Fibroblast of lung (primary cell): ENCODE measurements at regions not wholly inside any gene's neighbourhood (a gene's known extent, or its start where the extent isn't known, plus 50 kb on each side); places are given as distances from the start of the nearest gene placed in this dataset.

ENCODE experiments used
- DNase-seq, 2 donors: peaks; one replicate each; pipeline versions ENCODE4 v3.0.0 to v3.0.0-alpha.2; 2010; ENCODE audit warnings: low read depth in 2 of 2
- H2AFZ ChIP-seq: 2 replicates; pipeline ENCODE4 v1.5.1; 2012; ENCODE audit warnings: low read length, control low read depth, inconsistent platforms
- H3K27ac ChIP-seq: 2 replicates; pipeline ENCODE4 v1.5.1; 2011; ENCODE audit warnings: low read length, control low read depth; ENCODE audit not compliant: insufficient read depth
- H3K27me3 ChIP-seq: 2 replicates; pipeline ENCODE4 v1.5.1; 2011; ENCODE audit warnings: mild to moderate bottlenecking, low read length; ENCODE audit not compliant: control insufficient read depth, insufficient read depth
- H3K36me3 ChIP-seq: 2 replicates; pipeline ENCODE4 v1.5.1; 2011; ENCODE audit warnings: low read length; ENCODE audit not compliant: control insufficient read depth, insufficient read depth
- H3K4me1 ChIP-seq: 2 replicates; pipeline ENCODE4 v1.5.1; 2011; ENCODE audit warnings: low read length; ENCODE audit not compliant: control insufficient read depth, insufficient read depth; ENCODE audit errors: extremely low read depth
- H3K4me2 ChIP-seq: 2 replicates; pipeline ENCODE4 v1.5.1; 2011; ENCODE audit warnings: low read length, control low read depth; ENCODE audit not compliant: insufficient read depth; ENCODE audit errors: extremely low read depth
- H3K4me3 ChIP-seq, 4 experiments: fragments of 200-600 bp in 1 of 4; sonication (generic) in 1 of 4; replicated peaks in 1 of 4; 2 replicates each; pipeline ENCODE4 v1.5.1; 2011 to 2016; ENCODE audit warnings: low read length in 4 of 4, low read depth in 3 of 4, mild to moderate bottlenecking in 3 of 4, control low read depth in 2 of 4, inconsistent platforms in 1 of 4, mixed read lengths in 1 of 4; ENCODE audit not compliant: insufficient read depth in 1 of 4; ENCODE audit errors: control extremely low read depth in 1 of 4
- H3K79me2 ChIP-seq: 2 replicates; pipeline ENCODE4 v1.5.1; 2012; ENCODE audit warnings: mild to moderate bottlenecking, low read length, inconsistent platforms; ENCODE audit not compliant: control insufficient read depth, insufficient read depth
- H3K9ac ChIP-seq: 2 replicates; pipeline ENCODE4 v1.5.1; 2011; ENCODE audit warnings: mild to moderate bottlenecking, low read length, control low read depth; ENCODE audit not compliant: insufficient read depth
- H3K9me3 ChIP-seq: 2 replicates; pipeline ENCODE4 v1.5.1; 2012; ENCODE audit warnings: low read depth, low read length; ENCODE audit not compliant: control insufficient read depth, insufficient read depth
- H4K20me1 ChIP-seq: 2 replicates; pipeline ENCODE4 v1.5.1; 2011; ENCODE audit warnings: low read length; ENCODE audit not compliant: control insufficient read depth, insufficient read depth; ENCODE audit errors: extremely low read depth
- EZH2 ChIP-seq: IDR thresholded peaks from 2 replicates; pipeline ENCODE4 v1.5.1; 2012; ENCODE audit warnings: low read length, control low read depth, mild to moderate bottlenecking; ENCODE audit errors: missing control alignments
- TF ChIP-seq, protein P1 (sequence below), 2 donors: IDR thresholded peaks in 1 of 2; conservative IDR thresholded peaks in 1 of 2; 1 replicate in 1 of 2; 2 replicates in 1 of 2; pipeline ENCODE4 v1.5.1; 2011 to 2012; ENCODE audit warnings: low read length in 2 of 2, control low read depth in 1 of 2, inconsistent platforms in 1 of 2, low read depth in 1 of 2, mild to moderate bottlenecking in 1 of 2

DNA sequence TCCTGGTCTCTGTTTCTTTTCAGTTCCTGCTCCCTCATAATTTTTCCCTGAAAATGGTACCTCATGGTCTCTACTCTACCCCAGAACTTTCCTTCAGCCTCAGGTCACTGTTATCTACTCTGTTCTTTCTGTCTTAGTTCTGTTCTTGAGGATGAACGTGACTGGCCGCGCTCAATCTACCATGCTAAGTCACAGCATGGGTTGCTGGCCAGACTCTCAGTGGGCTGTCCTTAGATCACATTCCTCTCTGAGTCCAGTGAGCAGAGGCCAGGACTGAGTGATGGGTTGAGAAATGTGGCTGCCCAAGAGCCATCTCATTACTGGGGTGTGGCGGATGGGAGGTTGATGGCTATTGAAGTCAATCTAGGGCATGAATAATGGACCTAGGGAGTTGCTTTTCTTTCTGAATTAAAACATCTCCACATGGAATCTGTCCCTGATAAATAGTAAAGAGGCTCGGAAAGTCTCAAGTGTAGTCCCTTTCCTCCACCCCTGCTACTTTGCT, 164.0 kb upstream of the DTNBP1 start:
- Histone ChIP-seq H3K36me3 (no peaks in the 10 kb centered on the region), H2AFZ (no peak overlapping the region), H3K9ac (no peak overlapping the region), H3K27me3 (no peaks in the 10 kb centered on the region), H3K9me3 (no peaks in the 10 kb centered on the region), H3K4me3 (no peak overlapping the region), H4K20me1 (no peaks in the 10 kb centered on the region), H3K4me1 (no peaks in the 10 kb centered on the region), H3K27ac (no peak overlapping the region), H3K4me2 (no peak overlapping the region), H3K79me2 (no peaks in the 10 kb centered on the region)
- TF ChIP-seq EZH2: no peak
- TF ChIP-seq, protein P1, sequence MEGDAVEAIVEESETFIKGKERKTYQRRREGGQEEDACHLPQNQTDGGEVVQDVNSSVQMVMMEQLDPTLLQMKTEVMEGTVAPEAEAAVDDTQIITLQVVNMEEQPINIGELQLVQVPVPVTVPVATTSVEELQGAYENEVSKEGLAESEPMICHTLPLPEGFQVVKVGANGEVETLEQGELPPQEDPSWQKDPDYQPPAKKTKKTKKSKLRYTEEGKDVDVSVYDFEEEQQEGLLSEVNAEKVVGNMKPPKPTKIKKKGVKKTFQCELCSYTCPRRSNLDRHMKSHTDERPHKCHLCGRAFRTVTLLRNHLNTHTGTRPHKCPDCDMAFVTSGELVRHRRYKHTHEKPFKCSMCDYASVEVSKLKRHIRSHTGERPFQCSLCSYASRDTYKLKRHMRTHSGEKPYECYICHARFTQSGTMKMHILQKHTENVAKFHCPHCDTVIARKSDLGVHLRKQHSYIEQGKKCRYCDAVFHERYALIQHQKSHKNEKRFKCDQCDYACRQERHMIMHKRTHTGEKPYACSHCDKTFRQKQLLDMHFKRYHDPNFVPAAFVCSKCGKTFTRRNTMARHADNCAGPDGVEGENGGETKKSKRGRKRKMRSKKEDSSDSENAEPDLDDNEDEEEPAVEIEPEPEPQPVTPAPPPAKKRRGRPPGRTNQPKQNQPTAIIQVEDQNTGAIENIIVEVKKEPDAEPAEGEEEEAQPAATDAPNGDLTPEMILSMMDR (conservative IDR thresholded peaks at IDR 0.05 in 1 of 2, IDR thresholded peaks at IDR 0.05 in 1 of 2; ENCODE audit: low read depth in 1 of 2, low read length in 2 of 2): no peak
- no peak for DNase-seq

GRCh38 chr6:15825332-15825930, 162.6 kb upstream of the DTNBP1 start:
- Histone ChIP-seq H3K4me1 (no peaks in the 10 kb centered on the region), H3K9me3 (no peaks in the 10 kb centered on the region), H3K79me2 (no peaks in the 10 kb centered on the region), H3K36me3 (no peaks in the 10 kb centered on the region), H3K27ac (no peak overlapping the region), H4K20me1 (no peaks in the 10 kb centered on the region), H3K9ac (no peak overlapping the region), H3K4me3 (no peak overlapping the region), H3K4me2 (no peak overlapping the region), H2AFZ (no peak overlapping the region), H3K27me3 (no peaks in the 10 kb centered on the region)
- no peak for TF ChIP-seq EZH2
- TF ChIP-seq, protein P1 (conservative IDR thresholded peaks at IDR 0.05 in 1 of 2, IDR thresholded peaks at IDR 0.05 in 1 of 2; ENCODE audit: low read depth in 1 of 2, low read length in 2 of 2): no peak
- DNase-seq: no peak

GRCh38 chr6:15824811-15825210, 162.0 kb upstream of the DTNBP1 start:
- H3K36me3 ChIP-seq: no peaks in the 10 kb centered on the region
- no peaks in the 10 kb centered on the region for H4K20me1 ChIP-seq
- no peak overlapping the region for H3K9ac ChIP-seq
- no peaks in the 10 kb centered on the region for H3K4me1 ChIP-seq
- no peak for TF ChIP-seq EZH2
- TF ChIP-seq, protein P1 (conservative IDR thresholded peaks at IDR 0.05 in 1 of 2, IDR thresholded peaks at IDR 0.05 in 1 of 2; ENCODE audit: low read depth in 1 of 2, low read length in 2 of 2): no peak
- no peaks in the 10 kb centered on the region for H3K9me3 ChIP-seq
- no peak overlapping the region for H3K4me3 ChIP-seq
- no peaks in the 10 kb centered on the region for H3K27me3 ChIP-seq
- H3K4me2 ChIP-seq: no peak overlapping the region
- no peak overlapping the region for H3K27ac ChIP-seq
- no peaks in the 10 kb centered on the region for H3K79me2 ChIP-seq
- H2AFZ ChIP-seq: no peak overlapping the region
- no peak for DNase-seq
